ENCODE measurements at regions not wholly inside any gene's neighbourhood (a gene's known extent, or its start where the extent isn't known, plus 50 kb on each side); places are given as distances from the start of the nearest gene placed in this dataset.

DNA sequence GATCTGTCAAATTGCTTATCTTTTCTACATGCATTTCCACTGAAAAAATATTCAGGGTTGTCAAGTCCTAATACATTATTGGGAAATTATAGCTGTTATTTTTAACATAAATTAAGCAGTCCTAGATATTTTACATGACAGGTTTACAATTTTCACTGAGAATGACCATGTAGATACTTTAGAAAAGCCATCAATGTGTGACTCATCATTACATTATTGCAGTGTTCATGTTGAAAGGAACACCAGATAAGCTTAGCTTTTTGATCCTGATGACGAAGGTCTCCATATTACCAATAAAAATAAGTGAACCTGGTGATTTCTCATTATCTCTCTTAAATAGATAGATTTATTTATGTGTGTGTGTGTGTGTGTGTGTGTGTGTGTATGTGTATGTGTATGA, 529.5 kb upstream of the PCDH15 start:
- TF ChIP-seq, protein P1, sequence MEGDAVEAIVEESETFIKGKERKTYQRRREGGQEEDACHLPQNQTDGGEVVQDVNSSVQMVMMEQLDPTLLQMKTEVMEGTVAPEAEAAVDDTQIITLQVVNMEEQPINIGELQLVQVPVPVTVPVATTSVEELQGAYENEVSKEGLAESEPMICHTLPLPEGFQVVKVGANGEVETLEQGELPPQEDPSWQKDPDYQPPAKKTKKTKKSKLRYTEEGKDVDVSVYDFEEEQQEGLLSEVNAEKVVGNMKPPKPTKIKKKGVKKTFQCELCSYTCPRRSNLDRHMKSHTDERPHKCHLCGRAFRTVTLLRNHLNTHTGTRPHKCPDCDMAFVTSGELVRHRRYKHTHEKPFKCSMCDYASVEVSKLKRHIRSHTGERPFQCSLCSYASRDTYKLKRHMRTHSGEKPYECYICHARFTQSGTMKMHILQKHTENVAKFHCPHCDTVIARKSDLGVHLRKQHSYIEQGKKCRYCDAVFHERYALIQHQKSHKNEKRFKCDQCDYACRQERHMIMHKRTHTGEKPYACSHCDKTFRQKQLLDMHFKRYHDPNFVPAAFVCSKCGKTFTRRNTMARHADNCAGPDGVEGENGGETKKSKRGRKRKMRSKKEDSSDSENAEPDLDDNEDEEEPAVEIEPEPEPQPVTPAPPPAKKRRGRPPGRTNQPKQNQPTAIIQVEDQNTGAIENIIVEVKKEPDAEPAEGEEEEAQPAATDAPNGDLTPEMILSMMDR (IDR thresholded peaks at IDR 0.05; ENCODE audit: poor library complexity, severe bottlenecking): no peak
- no peak for TF ChIP-seq EZH2 (IDR thresholded peaks at IDR 0.05; ENCODE audit: borderline replicate concordance, insufficient read depth, low read length, poor library complexity, severe bottlenecking)
- no peak for TF ChIP-seq TAF1 (IDR thresholded peaks at IDR 0.05; ENCODE audit: low read depth)
- TF ChIP-seq EP300 (conservative IDR thresholded peaks at IDR 0.05; ENCODE audit: poor library complexity, severe bottlenecking): no peak

Measured in neural cell (in vitro differentiated cells).